H1 (cell line): ENCODE measurements at regions not wholly inside any gene's neighbourhood (a gene's known extent, or its start where the extent isn't known, plus 50 kb on each side); places are given as distances from the start of the nearest gene placed in this dataset.

ENCODE experiments used
- CTCF ChIA-PET: fragments of 300-600 bp; sonication (Branson Sonifier 250); formaldehyde crosslinking; loops from one replicate; lab custom pipeline; 2021; ENCODE audit not compliant: partially characterized antibody; lab: Charles Lee
- POLR2A ChIA-PET: fragments of 300-600 bp; sonication (Branson Sonifier 250); formaldehyde crosslinking; loops from one replicate; lab custom pipeline; 2021; ENCODE audit warnings: inconsistent platforms; ENCODE audit not compliant: partially characterized antibody; lab: Charles Lee
- DNase-seq, 2 experiments: peaks; one replicate each; pipeline versions ENCODE4 v3.0.0 to v3.0.0-alpha.2; 2010 to 2022; ENCODE audit warnings: low spot score in 2 of 2, low read depth in 1 of 2, mixed read lengths in 1 of 2
- FAIRE-seq: peaks from 2 replicates; lab custom pipeline; 2011; peaks lifted over from hg19 to GRCh38; lab: Jason Lieb, UNC
- H2AFZ ChIP-seq: 2 replicates; pipeline ENCODE4 v1.8.1; 2012; ENCODE audit warnings: low read length, inconsistent platforms
- H2AK5ac ChIP-seq: 2 replicates; pipeline ENCODE4 v1.6.1; 2013; ENCODE audit warnings: low read depth, low read length
- H2BK120ac ChIP-seq: replicated peaks from 2 replicates; pipeline ENCODE3; 2013; ENCODE audit warnings: low read depth, low read length, inconsistent platforms
- H2BK12ac ChIP-seq: 2 replicates; pipeline ENCODE4 v1.6.1; 2013; ENCODE audit warnings: low read depth, low read length
- H2BK15ac ChIP-seq: 2 replicates; pipeline ENCODE4 v1.6.1; 2013; ENCODE audit warnings: low read length
- H2BK20ac ChIP-seq: 2 replicates; pipeline ENCODE4 v1.6.1; 2013; ENCODE audit warnings: low read length
- H2BK5ac ChIP-seq: 2 replicates; pipeline ENCODE4 v1.6.1; 2013; ENCODE audit warnings: low read depth, low read length
- H3K14ac ChIP-seq: 2 replicates; pipeline ENCODE4 v1.6.1; 2013; ENCODE audit warnings: inconsistent platforms; ENCODE audit not compliant: insufficient read length
- H3K18ac ChIP-seq: 2 replicates; pipeline ENCODE4 v1.6.1; 2013; ENCODE audit warnings: low read length; ENCODE audit errors: extremely low read depth
- H3K23ac ChIP-seq: 2 replicates; pipeline ENCODE4 v1.6.1; 2013; ENCODE audit warnings: inconsistent platforms; ENCODE audit not compliant: insufficient read length
- H3K23me2 ChIP-seq: 2 replicates; pipeline ENCODE4 v1.6.1; 2013; ENCODE audit warnings: low read depth, low read length
- H3K27ac ChIP-seq: 2 replicates; pipeline ENCODE4 v1.6.1; 2011; ENCODE audit warnings: low read depth, low read length, inconsistent platforms
- H3K27me3 ChIP-seq, 4 experiments: replicated peaks in 1 of 4; 1 replicate in 1 of 4; 2 replicates in 3 of 4; pipeline versions ENCODE4 v1.6.1 to v1.8.1; 2011 to 2013; ENCODE audit warnings: low read length in 3 of 4, mild to moderate bottlenecking in 3 of 4, inconsistent platforms in 2 of 4, mixed read lengths in 2 of 4, moderate library complexity in 1 of 4; ENCODE audit not compliant: control insufficient read depth in 3 of 4, insufficient read depth in 3 of 4; ENCODE audit errors: extremely low read depth in 1 of 4
- H3K36me3 ChIP-seq, 4 experiments: 2 replicates each; pipeline versions ENCODE4 v1.6.1 to v1.8.1; 2011 to 2013; ENCODE audit warnings: mild to moderate bottlenecking in 4 of 4, low read length in 3 of 4, moderate library complexity in 2 of 4, control low read depth in 1 of 4, inconsistent platforms in 1 of 4; ENCODE audit not compliant: insufficient read depth in 4 of 4, control insufficient read depth in 2 of 4
- H3K4ac ChIP-seq: replicated peaks from 2 replicates; pipeline ENCODE3; 2013; ENCODE audit warnings: low read length, low read depth, mixed read lengths, inconsistent platforms; ENCODE audit not compliant: insufficient read length
- H3K4me1 ChIP-seq, 4 experiments: replicated peaks in 1 of 4; 1 replicate in 1 of 4; 2 replicates in 3 of 4; pipeline versions ENCODE4 v1.6.1 to v1.8.1; 2011 to 2013; ENCODE audit warnings: low read length in 3 of 4, inconsistent platforms in 2 of 4, mixed read lengths in 1 of 4; ENCODE audit not compliant: insufficient read depth in 4 of 4, control insufficient read depth in 3 of 4
- H3K4me2 ChIP-seq, 2 experiments: 2 replicates each; pipeline versions ENCODE4 v1.6.1 to v1.8.1; 2011 to 2013; ENCODE audit warnings: low read depth in 2 of 2, low read length in 2 of 2, control low read depth in 1 of 2, inconsistent platforms in 1 of 2, mild to moderate bottlenecking in 1 of 2; ENCODE audit not compliant: insufficient read depth in 1 of 2
- H3K4me3 ChIP-seq, 4 experiments: fragments of 200-600, 300-600 bp in 1 of 4; sonication (generic), shearing (Covaris generic), sonication (Bioruptor Twin) in 1 of 4; 2 replicates each; pipeline versions ENCODE4 v1.5.1 to v1.8.1; 2011 to 2016; ENCODE audit warnings: low read length in 4 of 4, low read depth in 3 of 4, control low read depth in 2 of 4, inconsistent platforms in 2 of 4, mild to moderate bottlenecking in 2 of 4, mixed read lengths in 1 of 4, moderate library complexity in 1 of 4; ENCODE audit not compliant: insufficient read depth in 2 of 4; ENCODE audit errors: extremely low read depth in 1 of 4
- H3K56ac ChIP-seq: replicated peaks from 2 replicates; pipeline ENCODE3; 2013; ENCODE audit warnings: low read depth, mild to moderate bottlenecking, mixed read lengths, low read length, inconsistent platforms; ENCODE audit not compliant: insufficient read length
- H3K79me1 ChIP-seq: 2 replicates; pipeline ENCODE4 v1.6.1; 2013; ENCODE audit warnings: low read depth, low read length, control low read depth
- H3K79me2 ChIP-seq, 2 experiments: 2 replicates each; pipeline versions ENCODE4 v1.6.1 to v1.8.1; 2012 to 2013; ENCODE audit warnings: low read length in 2 of 2, mild to moderate bottlenecking in 2 of 2, inconsistent platforms in 1 of 2; ENCODE audit not compliant: insufficient read depth in 2 of 2, control insufficient read depth in 1 of 2
- H3K9ac ChIP-seq, 4 experiments: replicated peaks in 1 of 4; 1 replicate in 1 of 4; 2 replicates in 3 of 4; pipeline versions ENCODE4 v1.6.1 to v1.8.1; 2011 to 2013; ENCODE audit warnings: low read depth in 3 of 4, low read length in 3 of 4, control low read depth in 2 of 4, mild to moderate bottlenecking in 2 of 4, moderate library complexity in 2 of 4, inconsistent platforms in 1 of 4; ENCODE audit errors: extremely low read depth in 1 of 4
- H3K9me3 ChIP-seq, 2 experiments: 2 replicates each; pipeline versions ENCODE4 v1.6.1 to v1.8.1; 2012 to 2013; ENCODE audit warnings: mild to moderate bottlenecking in 2 of 2, moderate library complexity in 2 of 2, control low read depth in 1 of 2, inconsistent platforms in 1 of 2, low read depth in 1 of 2, low read length in 1 of 2, mixed read lengths in 1 of 2; ENCODE audit not compliant: insufficient read depth in 2 of 2
- H4K20me1 ChIP-seq, 2 experiments: replicated peaks in 1 of 2; 2 replicates each; pipeline versions ENCODE3 to v1.8.1; 2011 to 2013; ENCODE audit warnings: inconsistent platforms in 2 of 2, low read length in 2 of 2, mild to moderate bottlenecking in 1 of 2; ENCODE audit not compliant: insufficient read depth in 2 of 2, control insufficient read depth in 1 of 2
- H4K5ac ChIP-seq: 2 replicates; pipeline ENCODE4 v1.6.1; 2013; ENCODE audit warnings: low read length, low read depth, mixed read lengths, inconsistent platforms; ENCODE audit not compliant: insufficient read length
- H4K8ac ChIP-seq: 2 replicates; pipeline ENCODE4 v1.8.0; 2013; ENCODE audit warnings: mild to moderate bottlenecking, moderate library complexity, low read length, inconsistent platforms; ENCODE audit not compliant: insufficient read depth; ENCODE audit errors: extremely low read depth
- H4K91ac ChIP-seq: replicated peaks from 2 replicates; pipeline ENCODE3; 2013; ENCODE audit warnings: low read length, mixed read lengths, inconsistent platforms; ENCODE audit not compliant: insufficient read length
- BRCA1 ChIP-seq: IDR thresholded peaks from 2 replicates; pipeline ENCODE4 v1.6.1; 2012; ENCODE audit warnings: low read depth, low read length, improper control_type of control experiment
- CEBPB ChIP-seq: IDR thresholded peaks from 2 replicates; pipeline ENCODE4 v1.6.1; 2012; ENCODE audit warnings: low read depth, low read length
- CHD1 ChIP-seq: IDR thresholded peaks from 2 replicates; pipeline ENCODE4 v1.6.1; 2012; ENCODE audit warnings: low read depth, low read length, improper control_type of control experiment
- CREB1 ChIP-seq: IDR thresholded peaks from 2 replicates; pipeline ENCODE4 v1.6.1; 2012; ENCODE audit warnings: inconsistent platforms
- EP300 ChIP-seq, 2 experiments: IDR thresholded peaks; 1 replicate in 1 of 2; 2 replicates in 1 of 2; pipeline ENCODE4 v1.6.1; 2011 to 2012; ENCODE audit warnings: low read depth in 2 of 2, low read length in 2 of 2, mild to moderate bottlenecking in 2 of 2, borderline replicate concordance in 1 of 2, inconsistent platforms in 1 of 2, moderate library complexity in 1 of 2
- FOSL1 ChIP-seq: IDR thresholded peaks from 2 replicates; pipeline ENCODE4 v1.6.1; 2011; ENCODE audit warnings: mild to moderate bottlenecking, low read depth, low read length, moderate library complexity; ENCODE audit not compliant: insufficient read depth
- POLR2AphosphoS5 ChIP-seq: IDR thresholded peaks from 2 replicates; pipeline ENCODE4 v1.6.1; 2011; ENCODE audit warnings: low read depth, low read length
- SIRT6 ChIP-seq: IDR thresholded peaks from one replicate; pipeline ENCODE4 v1.7.1; 2012; ENCODE audit warnings: low read length, inconsistent platforms
- SP4 ChIP-seq: IDR thresholded peaks from 2 replicates; pipeline ENCODE4 v1.6.1; 2012; ENCODE audit warnings: low read length, inconsistent platforms
- TAF7 ChIP-seq: optimal IDR thresholded peaks from 2 replicates; pipeline ENCODE3; 2011; ENCODE audit warnings: low read depth, mild to moderate bottlenecking, inconsistent platforms, low read length, moderate library complexity, borderline replicate concordance
- TBP ChIP-seq: IDR thresholded peaks from 2 replicates; pipeline ENCODE4 v1.6.1; 2011; ENCODE audit warnings: low read depth, low read length, improper control_type of control experiment
- TEAD4 ChIP-seq: IDR thresholded peaks from 2 replicates; pipeline ENCODE4 v1.6.1; 2012; ENCODE audit warnings: low read depth, low read length, inconsistent platforms, mixed read lengths
- TF ChIP-seq, protein P1 (sequence below), 3 experiments: IDR thresholded peaks; 1 replicate in 2 of 3; 2 replicates in 1 of 3; pipeline versions ENCODE4 v1.5.1 to v1.6.1; 2011; ENCODE audit warnings: low read length in 3 of 3, mild to moderate bottlenecking in 3 of 3, inconsistent platforms in 2 of 3, low read depth in 1 of 3, moderate library complexity in 1 of 3; ENCODE audit not compliant: insufficient read depth in 1 of 3; ENCODE audit errors: control extremely low read depth in 1 of 3
- TF ChIP-seq, protein P2 (sequence below): IDR thresholded peaks from 2 replicates; pipeline ENCODE4 v1.6.1; 2012; ENCODE audit warnings: inconsistent platforms

DNA sequence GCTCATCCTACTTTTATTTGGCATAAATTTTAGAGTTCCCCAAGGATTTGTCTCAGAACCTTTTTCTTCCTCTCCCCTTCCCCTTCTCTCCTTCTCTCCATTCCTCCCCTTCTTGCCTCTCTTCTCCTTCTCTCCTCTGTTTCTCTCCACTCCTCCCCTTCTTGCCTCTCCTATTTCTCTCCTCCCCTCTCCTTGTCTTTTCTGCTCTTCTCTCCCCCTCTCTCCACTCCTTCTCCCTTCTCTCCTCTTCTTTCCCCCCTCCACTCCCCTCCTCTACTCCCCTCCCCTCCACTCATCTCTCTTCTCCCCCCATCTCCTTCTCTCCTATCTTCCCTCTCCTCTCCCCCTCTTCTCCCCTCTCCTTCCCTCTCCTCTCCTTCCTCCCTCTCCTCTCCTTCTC is 142.7 kb downstream of the CCDC71L start:
- Histone ChIP-seq H3K23ac (no peak overlapping the region), H2BK120ac (no peak overlapping the region), H2AK5ac (no peak overlapping the region), H3K4me1 (peaks cover 0 to 4% (median 0%) of the 10 kb centered on the region in 4 experiments; a peak in 1 of 7 replicates), H2BK5ac (no peak overlapping the region), H3K4me2 (no peak overlapping the region), H3K79me2 (no peaks in the 10 kb centered on the region), H3K27me3 (no peaks in the 10 kb centered on the region; a peak in 1 of 7 replicates), H4K5ac (no peak overlapping the region), H3K36me3 (no peaks in the 10 kb centered on the region), H4K8ac (no peak overlapping the region), H2AFZ (no peak overlapping the region), H3K23me2 (no peaks in the 10 kb centered on the region; the same call in 1 of the 2 replicates), H3K4ac (no peak overlapping the region), H3K9me3 (no peaks in the 10 kb centered on the region), H2BK20ac (no peak overlapping the region), H2BK15ac (no peak overlapping the region), H3K9ac (no peak overlapping the region), H3K18ac (no peak overlapping the region), H3K56ac (no peak overlapping the region), H2BK12ac (no peak overlapping the region), H3K4me3 (no peak overlapping the region), H4K20me1 (no peaks in the 10 kb centered on the region), H3K14ac (no peak overlapping the region), H3K79me1 (no peaks in the 10 kb centered on the region), H3K27ac (no peak overlapping the region), H4K91ac (no peak overlapping the region)
- DNase-seq: no peak
- CTCF ChIA-PET: no interaction called here
- no peak for FAIRE-seq
- POLR2A ChIA-PET: no interaction called here
- TF ChIP-seq POLR2AphosphoS5 (no peak), CREB1 (no peak), SIRT6 (no peak), TEAD4 (no peak), BRCA1 (no peak), FOSL1 (no peak), EP300 (IDR thresholded peaks at IDR 0.05; ENCODE audit: borderline replicate concordance in 1 of 2, low read depth in 2 of 2, low read length in 2 of 2) (no peak), CEBPB (no peak), SP4 (no peak), TAF7 (no peak), TBP (no peak), CHD1 (no peak)
- TF ChIP-seq, protein P1, sequence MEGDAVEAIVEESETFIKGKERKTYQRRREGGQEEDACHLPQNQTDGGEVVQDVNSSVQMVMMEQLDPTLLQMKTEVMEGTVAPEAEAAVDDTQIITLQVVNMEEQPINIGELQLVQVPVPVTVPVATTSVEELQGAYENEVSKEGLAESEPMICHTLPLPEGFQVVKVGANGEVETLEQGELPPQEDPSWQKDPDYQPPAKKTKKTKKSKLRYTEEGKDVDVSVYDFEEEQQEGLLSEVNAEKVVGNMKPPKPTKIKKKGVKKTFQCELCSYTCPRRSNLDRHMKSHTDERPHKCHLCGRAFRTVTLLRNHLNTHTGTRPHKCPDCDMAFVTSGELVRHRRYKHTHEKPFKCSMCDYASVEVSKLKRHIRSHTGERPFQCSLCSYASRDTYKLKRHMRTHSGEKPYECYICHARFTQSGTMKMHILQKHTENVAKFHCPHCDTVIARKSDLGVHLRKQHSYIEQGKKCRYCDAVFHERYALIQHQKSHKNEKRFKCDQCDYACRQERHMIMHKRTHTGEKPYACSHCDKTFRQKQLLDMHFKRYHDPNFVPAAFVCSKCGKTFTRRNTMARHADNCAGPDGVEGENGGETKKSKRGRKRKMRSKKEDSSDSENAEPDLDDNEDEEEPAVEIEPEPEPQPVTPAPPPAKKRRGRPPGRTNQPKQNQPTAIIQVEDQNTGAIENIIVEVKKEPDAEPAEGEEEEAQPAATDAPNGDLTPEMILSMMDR (IDR thresholded peaks at IDR 0.05; ENCODE audit: control extremely low read depth in 1 of 3, insufficient read depth in 1 of 3, low read depth in 1 of 3, low read length in 3 of 3): no peak
- TF ChIP-seq, protein P2, sequence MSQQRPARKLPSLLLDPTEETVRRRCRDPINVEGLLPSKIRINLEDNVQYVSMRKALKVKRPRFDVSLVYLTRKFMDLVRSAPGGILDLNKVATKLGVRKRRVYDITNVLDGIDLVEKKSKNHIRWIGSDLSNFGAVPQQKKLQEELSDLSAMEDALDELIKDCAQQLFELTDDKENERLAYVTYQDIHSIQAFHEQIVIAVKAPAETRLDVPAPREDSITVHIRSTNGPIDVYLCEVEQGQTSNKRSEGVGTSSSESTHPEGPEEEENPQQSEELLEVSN: no peak
